ENCODE measurements at regions not wholly inside any gene's neighbourhood (a gene's known extent, or its start where the extent isn't known, plus 50 kb on each side); places are given as distances from the start of the nearest gene placed in this dataset.

DNA sequence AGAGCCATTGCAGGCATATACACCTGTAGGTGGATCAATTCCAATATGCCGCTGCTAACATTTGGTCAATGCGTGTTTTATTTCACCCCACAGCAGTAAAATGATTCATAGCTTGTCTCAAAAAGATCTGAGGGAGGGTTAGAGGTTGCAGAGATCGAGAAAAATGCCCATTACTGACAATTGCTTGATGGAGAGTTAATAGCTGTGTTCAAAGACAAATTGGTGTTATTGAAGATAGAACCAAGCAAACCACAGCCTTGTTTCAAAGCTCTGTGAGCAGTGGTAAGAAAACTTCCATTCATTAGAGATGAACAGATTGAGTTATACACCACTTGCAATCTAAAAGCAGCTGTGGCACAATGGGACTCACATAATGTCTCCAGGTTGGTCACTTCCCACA is 95.4 kb downstream of the KCNE4 start:
- no peaks in the 10 kb centered on the region for H3K27me3 ChIP-seq (replicated peaks; ENCODE audit: control insufficient read depth, insufficient read depth, low read length)
- CTCF ChIA-PET: no interaction called here
- Mint-ChIP-seq H3K36me3 (ENCODE audit: insufficient read depth, unreplicated experiment) (no peaks in the 10 kb centered on the region), H3K27ac (ENCODE audit: unreplicated experiment) (no peak overlapping the region), H3K4me3 (ENCODE audit: unreplicated experiment) (no peak overlapping the region), H3K4me1 (ENCODE audit: low read depth, unreplicated experiment) (no peaks in the 10 kb centered on the region), H3K27me3 (ENCODE audit: insufficient read depth, unreplicated experiment) (peaks cover 17% of the 10 kb centered on the region), H3K9me3 (ENCODE audit: unreplicated experiment) (no peaks in the 10 kb centered on the region)
- POLR2A ChIA-PET: no interaction called here
- TF ChIP-seq, protein P1, sequence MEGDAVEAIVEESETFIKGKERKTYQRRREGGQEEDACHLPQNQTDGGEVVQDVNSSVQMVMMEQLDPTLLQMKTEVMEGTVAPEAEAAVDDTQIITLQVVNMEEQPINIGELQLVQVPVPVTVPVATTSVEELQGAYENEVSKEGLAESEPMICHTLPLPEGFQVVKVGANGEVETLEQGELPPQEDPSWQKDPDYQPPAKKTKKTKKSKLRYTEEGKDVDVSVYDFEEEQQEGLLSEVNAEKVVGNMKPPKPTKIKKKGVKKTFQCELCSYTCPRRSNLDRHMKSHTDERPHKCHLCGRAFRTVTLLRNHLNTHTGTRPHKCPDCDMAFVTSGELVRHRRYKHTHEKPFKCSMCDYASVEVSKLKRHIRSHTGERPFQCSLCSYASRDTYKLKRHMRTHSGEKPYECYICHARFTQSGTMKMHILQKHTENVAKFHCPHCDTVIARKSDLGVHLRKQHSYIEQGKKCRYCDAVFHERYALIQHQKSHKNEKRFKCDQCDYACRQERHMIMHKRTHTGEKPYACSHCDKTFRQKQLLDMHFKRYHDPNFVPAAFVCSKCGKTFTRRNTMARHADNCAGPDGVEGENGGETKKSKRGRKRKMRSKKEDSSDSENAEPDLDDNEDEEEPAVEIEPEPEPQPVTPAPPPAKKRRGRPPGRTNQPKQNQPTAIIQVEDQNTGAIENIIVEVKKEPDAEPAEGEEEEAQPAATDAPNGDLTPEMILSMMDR (IDR thresholded peaks at IDR 0.05; ENCODE audit: insufficient read depth in 1 of 2, low read depth in 1 of 2, low read length in 1 of 2, severe bottlenecking in 1 of 2, unreplicated experiment in 1 of 2): no peak
- intact Hi-C loops (cut with micrococcal nuclease; ENCODE audit: unreplicated experiment): no loop called here
- no peak overlapping the region for H3K4me3 ChIP-seq (ENCODE audit: low read depth, low read length)
- no peaks in the 10 kb centered on the region for H3K9me3 ChIP-seq
- no peak for DNase-seq
- H3K4me1 ChIP-seq: no peaks in the 10 kb centered on the region
- BruUV-seq (replicated peaks): no TSS peak
- no peaks in the 10 kb centered on the region for H3K36me3 ChIP-seq (ENCODE audit: control insufficient read depth, insufficient read depth, low read length)

DNA sequence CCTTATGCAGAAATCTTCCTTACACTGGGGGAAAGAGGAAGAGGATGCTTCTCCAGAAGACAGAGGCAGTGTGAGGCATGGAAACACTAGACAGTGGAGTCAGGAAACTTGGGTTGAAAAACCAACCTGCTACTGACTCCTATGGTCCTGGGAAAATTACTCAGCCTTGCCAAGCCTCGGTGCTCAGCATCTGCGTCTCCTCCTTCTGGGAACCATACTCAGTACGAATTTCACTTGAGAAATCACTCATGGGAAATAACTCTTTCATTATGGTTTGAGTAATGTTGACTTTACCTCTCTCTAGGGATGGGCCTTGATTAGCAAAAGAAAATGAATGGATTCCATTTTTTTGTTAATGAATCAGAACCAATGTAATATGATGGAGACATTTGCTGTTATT is 96.5 kb downstream of the KCNE4 start:
- Histone ChIP-seq H3K27me3 (replicated peaks; ENCODE audit: control insufficient read depth, insufficient read depth, low read length) (no peaks in the 10 kb centered on the region), H3K36me3 (ENCODE audit: control insufficient read depth, insufficient read depth, low read length) (no peaks in the 10 kb centered on the region), H3K4me1 (no peaks in the 10 kb centered on the region), H3K4me3 (ENCODE audit: low read depth, low read length) (no peak overlapping the region), H3K9me3 (no peaks in the 10 kb centered on the region)
- H3K27me3 Mint-ChIP-seq (ENCODE audit: insufficient read depth, unreplicated experiment): peaks cover 18% of the 10 kb centered on the region
- CTCF ChIA-PET: no interaction called here
- H3K4me1 Mint-ChIP-seq (ENCODE audit: low read depth, unreplicated experiment): no peaks in the 10 kb centered on the region
- H3K36me3 Mint-ChIP-seq (ENCODE audit: insufficient read depth, unreplicated experiment): no peaks in the 10 kb centered on the region
- TF ChIP-seq, protein P1 (IDR thresholded peaks at IDR 0.05; ENCODE audit: insufficient read depth in 1 of 2, low read depth in 1 of 2, low read length in 1 of 2, severe bottlenecking in 1 of 2, unreplicated experiment in 1 of 2): no peak
- POLR2A ChIA-PET: no interaction called here
- intact Hi-C loops (cut with micrococcal nuclease; ENCODE audit: unreplicated experiment): no loop called here
- BruUV-seq (replicated peaks): no TSS peak
- H3K27ac Mint-ChIP-seq (ENCODE audit: unreplicated experiment): no peak overlapping the region
- H3K4me3 Mint-ChIP-seq (ENCODE audit: unreplicated experiment): no peak overlapping the region
- DNase-seq: no peak
- no peaks in the 10 kb centered on the region for H3K9me3 Mint-ChIP-seq (ENCODE audit: unreplicated experiment)

DNA sequence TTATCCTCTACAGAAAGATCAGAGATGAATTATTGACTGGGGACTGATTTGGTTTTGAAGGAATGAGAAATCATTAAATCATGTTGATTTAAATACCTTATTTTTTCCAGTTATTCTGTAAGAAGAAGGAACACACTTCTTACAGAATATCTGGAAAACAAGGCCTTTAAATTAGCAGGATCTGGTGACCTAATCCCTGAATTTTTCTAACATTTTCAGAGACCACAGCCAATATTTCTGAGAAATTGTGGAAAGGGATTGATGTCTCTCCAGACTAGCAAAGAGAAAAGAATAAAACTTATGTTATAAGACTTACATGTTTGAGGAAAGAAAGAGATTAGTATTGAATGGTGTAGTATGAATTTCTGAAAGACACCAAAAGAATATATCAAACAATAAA is 104.0 kb downstream of the KCNE4 start:
- H3K9me3 Mint-ChIP-seq (ENCODE audit: unreplicated experiment): no peaks in the 10 kb centered on the region
- Histone ChIP-seq H3K9me3 (no peaks in the 10 kb centered on the region), H3K4me3 (ENCODE audit: low read depth, low read length) (no peak overlapping the region), H3K36me3 (ENCODE audit: control insufficient read depth, insufficient read depth, low read length) (no peaks in the 10 kb centered on the region), H3K4me1 (no peaks in the 10 kb centered on the region), H3K27me3 (replicated peaks; ENCODE audit: control insufficient read depth, insufficient read depth, low read length) (no peaks in the 10 kb centered on the region)
- TF ChIP-seq, protein P1 (IDR thresholded peaks at IDR 0.05; ENCODE audit: insufficient read depth in 1 of 2, low read depth in 1 of 2, low read length in 1 of 2, severe bottlenecking in 1 of 2, unreplicated experiment in 1 of 2): no peak
- no peak for DNase-seq
- peaks cover 12% of the 10 kb centered on the region for H3K27me3 Mint-ChIP-seq (ENCODE audit: insufficient read depth, unreplicated experiment)
- no peaks in the 10 kb centered on the region for H3K36me3 Mint-ChIP-seq (ENCODE audit: insufficient read depth, unreplicated experiment)
- intact Hi-C loops (cut with micrococcal nuclease; ENCODE audit: unreplicated experiment): no loop called here
- H3K4me1 Mint-ChIP-seq (ENCODE audit: low read depth, unreplicated experiment): no peaks in the 10 kb centered on the region
- ChIA-PET POLR2A (no interaction called here), CTCF (no interaction called here)
- no peak overlapping the region for H3K27ac Mint-ChIP-seq (ENCODE audit: unreplicated experiment)
- no peak overlapping the region for H3K4me3 Mint-ChIP-seq (ENCODE audit: unreplicated experiment)
- BruUV-seq (replicated peaks): no TSS peak

All from Caco-2 (cell line).